GM21423 (cell line): ENCODE measurements at regions not wholly inside any gene's neighbourhood (a gene's known extent, or its start where the extent isn't known, plus 50 kb on each side); places are given as distances from the start of the nearest gene placed in this dataset.

Experiments
- ATAC-seq: cut with Tn5 transposase; IDR thresholded peaks from one replicate; pipeline ENCODE4 v1.9.1; 2021; ENCODE audit warnings: mild to moderate bottlenecking, moderate library complexity; ENCODE audit not compliant: unreplicated experiment

DNA sequence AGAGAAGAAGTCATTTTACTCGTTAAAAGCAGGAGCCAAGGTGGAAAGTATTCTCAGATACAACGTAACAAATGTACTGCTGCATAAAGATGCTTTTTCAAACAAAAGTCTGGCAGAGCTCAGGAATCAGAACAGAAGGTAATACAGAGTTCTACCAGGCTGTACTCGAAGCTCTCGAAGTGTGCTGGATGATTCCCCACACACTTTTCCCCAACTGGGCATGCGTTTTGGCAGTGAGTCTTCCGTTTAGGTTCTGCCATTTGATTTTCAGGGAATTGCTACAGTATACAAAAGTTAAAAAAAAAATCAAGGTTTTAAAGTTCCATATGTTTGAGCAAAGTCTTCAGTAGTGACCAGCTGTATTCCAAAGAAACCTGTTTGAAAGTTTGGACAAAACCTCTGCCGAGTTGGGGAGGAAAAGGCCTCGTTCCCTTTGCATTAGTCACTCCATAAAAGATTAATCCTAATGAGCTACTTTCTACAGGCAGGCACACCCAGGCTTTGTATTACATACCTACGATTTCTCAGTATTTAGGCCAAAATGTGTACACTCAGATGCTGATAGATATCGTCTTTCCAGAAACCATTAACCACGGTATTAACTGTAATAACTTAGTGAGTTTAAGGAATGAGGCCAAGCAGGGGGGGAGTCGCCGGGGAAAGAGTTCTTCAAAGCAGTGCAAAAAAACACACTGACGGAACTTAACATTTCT lies 477.1 kb downstream of the LMO4 start:
- no peak for ATAC-seq

DNA sequence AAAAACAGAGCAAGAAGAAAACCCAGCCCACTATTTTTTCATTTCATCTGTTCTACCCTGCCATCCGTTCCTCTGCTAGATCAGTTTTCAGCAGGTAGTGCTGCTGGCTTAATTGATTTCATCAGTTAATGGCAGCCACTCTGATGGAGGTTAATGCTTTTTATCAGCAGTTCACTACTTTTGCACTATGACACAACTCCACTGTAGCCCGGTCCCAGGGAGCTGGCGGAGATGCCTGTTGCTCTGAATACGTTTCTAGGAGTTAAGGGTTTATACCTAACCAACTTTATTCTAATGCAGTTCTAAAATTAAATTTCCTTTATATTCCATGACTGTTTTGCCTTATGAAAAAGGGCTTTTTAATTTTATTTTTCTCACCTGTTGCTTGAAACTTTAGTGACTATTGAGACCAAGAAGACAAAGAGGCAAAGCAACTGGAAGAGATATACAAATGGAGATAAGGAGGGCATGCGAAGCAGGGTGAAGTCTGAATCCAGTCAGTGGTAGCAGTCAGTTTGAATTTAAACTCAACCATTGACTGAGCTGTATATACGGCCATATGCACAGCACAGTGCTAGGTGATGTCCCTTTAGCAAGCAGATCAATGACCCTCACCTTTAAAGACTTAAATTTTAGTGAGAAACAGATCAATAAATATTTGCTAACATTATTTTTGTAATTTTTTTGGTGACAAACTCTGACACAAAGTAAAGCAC lies 477.9 kb downstream of the LMO4 start:
- ATAC-seq, result no peak

DNA sequence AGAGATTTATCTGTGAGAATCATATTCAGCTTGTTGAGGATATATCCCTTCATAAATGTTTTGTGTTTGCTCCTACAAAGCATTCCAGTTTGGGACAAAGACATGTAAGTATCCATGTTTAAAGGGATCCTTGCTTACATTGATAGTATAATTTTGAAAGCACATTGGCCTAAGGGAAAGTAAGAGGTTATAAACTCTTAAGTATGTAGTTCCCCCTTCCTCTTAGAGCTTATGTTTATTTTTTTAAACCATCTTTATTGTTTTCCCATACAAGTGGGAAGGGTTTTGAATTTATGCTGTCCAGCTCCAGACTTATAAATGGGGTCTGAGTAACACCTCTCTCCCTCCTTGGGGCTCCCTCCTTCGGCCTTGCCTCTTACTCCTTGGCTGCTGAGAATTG lies 481.5 kb downstream of the LMO4 start:
- no peak for ATAC-seq

DNA sequence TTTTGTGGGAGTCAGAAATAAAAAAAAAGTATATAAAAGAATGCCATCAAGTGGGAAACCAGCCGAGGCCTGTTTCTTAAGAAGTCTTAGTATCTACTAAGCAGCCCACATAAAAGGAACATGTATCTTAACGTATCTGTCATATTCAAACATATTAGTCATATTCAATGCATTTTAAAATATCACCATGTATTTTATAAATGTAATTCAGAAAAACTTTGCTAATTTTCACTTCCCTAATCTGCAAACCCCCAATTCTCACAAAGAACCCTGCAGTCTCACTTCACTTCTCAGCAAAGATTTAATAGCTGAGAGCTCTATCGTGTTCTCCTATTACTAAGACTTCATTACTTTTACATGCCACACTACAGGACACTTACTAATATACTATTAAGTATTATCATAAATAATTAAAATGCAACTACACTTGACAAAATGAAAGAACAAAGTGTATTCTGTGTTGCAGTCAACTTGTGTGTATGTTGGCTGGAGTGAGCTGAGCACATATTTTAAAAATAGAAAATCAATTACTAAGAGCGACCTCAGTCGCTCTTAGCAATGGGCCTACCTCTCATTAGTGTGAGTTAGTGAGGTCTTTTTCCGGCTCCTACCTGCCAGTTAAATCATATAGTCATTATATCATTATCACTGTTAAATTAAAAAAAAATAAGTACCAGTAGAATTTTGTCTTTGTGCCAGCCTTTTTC lies 484.3 kb downstream of the LMO4 start:
- peak; percentile 79 for ATAC-seq

DNA sequence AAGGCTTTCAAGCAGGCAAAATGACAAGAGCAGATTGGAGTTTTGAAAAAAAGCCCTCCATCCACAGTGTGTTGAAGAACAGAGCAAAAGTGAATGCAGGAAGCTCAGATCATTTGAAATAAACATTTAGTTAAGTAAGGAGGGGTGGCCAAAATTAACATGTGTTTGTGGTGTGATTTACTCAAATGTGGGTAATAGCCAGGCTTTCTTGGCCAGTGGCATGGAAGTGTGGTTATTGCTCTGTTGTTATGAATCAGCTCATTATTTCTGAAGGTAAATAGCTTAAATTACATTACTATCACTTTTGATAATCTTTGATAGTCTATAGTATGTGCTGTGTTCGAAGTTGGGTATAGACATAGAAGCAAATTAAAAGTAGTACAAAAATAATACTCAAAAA lies 485.9 kb downstream of the LMO4 start:
- no peak for ATAC-seq

DNA sequence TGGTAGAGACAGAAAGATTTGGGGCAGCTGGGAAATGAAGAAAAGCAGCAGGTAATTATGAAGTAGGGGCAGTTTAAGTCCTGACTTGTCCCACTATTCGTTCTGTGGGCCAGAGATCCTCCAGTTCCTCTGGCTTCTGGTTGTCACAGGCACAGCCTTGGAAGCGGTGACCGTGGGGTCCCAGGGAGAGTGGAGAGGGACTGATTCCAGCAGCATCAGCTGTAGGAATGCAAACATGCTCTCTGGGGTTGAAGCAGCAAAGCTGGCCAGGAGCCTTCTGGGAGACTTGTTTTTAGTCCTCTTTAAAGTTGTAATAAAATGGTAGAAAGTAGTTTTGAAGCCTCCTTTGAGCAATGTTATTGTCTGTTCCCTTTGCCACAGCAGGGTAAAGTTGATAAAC lies 488.0 kb downstream of the LMO4 start:
- ATAC-seq, result no peak

DNA sequence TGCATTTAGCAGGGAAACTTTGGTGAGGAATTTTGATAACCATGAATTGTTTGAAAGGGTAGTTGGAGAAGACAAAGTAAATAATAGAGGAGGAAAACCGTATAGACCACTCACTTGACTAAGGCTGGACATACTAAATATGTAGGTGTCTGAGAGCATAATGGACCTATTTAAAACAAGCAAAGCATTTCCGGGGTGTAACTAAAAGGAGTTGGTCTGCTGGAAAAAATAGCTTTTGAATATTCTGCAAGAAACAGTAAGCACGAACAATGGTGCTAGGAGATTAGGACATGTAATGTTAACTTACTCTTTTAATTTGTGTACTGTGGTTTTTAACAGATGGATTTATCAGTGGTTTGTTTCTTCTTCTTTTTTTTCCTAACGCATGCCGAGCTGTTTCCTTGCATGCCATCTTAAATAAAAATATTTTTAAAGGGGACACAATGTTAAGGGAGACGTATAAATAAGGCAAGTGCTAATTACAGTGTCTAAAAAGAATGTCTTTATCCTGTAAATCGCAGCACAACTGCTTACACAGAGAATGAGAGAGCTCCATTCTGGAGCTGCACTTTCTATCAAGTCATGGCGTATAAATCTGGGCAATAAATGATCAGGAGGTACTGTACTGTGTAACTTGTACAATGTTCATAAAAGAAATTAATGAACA lies 492.1 kb downstream of the LMO4 start:
- no peak for ATAC-seq

DNA sequence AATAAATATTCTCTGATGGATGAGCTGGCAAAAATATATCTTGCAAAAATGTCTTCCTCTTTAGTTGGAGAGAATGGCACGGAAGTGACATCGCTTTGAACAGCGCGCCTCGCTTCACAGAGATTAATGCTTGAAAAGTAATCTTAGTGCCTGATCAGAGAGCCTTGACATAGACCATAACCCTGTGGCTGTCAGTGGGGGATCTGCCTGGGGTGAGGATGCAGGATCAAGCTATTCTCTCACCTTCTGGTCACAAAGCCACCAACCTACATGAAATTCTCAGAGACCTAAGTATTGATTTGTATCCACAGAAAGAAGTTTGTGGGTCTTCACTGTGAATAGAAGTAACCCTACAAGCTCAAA lies 492.6 kb downstream of the LMO4 start:
- ATAC-seq, result no peak

DNA sequence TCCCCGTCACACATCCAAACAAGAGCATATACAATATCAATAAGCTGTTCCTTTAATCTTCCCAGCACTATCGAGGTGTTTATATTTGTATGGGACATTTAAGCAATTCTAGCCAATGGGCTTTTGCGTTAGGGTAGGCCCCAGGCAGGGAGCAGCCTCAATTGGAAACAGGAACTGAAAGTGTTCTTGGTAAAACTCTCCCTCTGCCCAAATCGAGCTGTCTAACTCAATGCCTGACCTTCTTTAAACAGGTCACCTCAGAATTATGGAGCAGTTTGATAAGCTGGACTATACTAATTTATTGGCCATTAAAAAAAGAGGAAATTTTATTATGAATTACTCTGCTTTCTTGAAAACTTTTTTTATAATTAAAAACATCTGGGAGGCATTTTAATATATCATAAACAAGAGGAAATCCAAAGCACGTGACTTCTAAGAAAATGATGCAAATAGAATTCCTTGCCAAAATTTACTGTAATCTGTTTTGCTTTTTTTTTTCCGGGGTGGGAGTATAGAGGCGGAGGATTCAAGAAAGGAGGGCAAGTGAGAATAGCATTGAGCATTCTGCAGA lies 498.1 kb downstream of the LMO4 start:
- ATAC-seq, result peak; percentile 70

DNA sequence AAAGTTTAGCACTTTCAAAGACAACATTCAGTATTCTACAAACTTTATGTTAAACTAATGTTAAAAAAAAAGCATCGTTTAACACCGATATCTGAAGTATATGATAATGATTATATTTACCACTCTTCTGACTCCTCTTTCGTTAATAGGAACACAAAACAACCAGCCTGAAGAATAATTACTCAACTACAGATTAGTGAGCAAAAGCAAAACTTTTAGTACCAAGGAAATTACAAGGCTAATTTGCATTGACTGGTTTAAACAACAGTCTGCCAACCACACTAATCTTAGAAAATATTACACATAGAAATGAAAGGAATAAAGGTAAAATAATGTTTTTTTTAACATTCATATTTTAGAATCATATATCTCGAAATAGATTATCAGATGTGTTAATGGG lies 500.7 kb downstream of the LMO4 start:
- peak; percentile 67 for ATAC-seq

DNA sequence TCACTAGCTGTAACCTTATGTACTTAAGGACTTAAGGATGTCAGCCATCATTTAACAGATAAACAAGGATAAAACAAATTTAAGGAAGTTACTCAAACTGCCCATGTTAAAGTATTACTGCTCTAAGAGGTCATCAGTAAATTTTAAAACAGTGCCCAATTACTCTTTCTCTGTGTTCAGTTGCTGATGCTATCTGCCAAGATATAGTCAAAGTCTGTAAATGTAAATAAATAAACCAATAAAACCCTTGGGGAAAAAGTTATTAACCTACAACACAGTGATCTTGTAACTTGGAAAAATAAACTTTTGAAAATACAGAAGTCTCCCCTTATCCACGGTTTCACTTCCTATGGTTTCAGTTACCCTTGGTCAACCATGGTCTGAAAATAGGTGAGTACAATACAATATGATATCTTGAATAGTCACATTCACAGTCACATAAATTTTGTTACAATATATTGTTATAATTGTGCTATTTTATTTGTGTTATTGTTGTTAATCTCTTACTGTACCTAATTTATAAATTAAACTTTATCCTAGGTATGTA lies 501.8 kb downstream of the LMO4 start:
- no peak for ATAC-seq

DNA sequence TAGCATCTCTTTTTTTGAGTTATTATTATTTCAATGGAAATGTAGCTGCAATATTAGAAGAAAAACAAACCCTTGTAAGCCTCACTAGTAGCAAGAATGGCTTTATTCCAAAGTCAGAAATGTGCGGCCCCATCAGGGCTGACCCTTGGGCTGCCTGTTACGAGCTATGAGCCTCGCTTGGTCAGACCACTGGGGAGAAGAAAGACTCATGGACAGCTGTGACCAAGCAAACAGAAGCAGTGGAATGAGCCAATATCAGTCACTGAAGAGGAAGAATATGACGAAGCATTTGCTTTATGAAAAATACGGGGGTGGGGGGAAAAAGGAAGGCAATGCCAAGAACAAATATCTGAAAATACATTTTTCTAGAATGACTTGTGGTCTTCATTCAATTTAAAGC lies 504.5 kb downstream of the LMO4 start:
- ATAC-seq, result no peak

DNA sequence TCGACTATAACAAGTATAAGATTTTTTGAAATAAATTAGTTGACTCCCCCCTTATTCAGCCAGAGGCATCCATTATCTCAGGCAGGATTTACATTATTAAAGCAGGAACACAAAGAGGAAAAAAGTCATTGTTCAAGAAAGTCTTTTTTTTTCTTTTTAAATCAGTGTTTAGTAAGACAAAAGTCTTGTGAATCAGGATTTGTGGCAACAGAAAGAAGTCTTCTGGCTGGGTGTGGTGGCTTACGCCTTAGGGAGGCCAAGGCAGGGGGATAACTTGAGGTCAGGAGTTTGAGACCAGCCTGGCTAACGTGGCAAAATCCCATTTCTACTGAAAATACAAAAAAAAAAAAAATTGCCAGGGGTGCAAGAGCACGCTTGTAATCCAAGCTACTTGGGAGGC lies 505.5 kb downstream of the LMO4 start:
- ATAC-seq, result no peak

DNA sequence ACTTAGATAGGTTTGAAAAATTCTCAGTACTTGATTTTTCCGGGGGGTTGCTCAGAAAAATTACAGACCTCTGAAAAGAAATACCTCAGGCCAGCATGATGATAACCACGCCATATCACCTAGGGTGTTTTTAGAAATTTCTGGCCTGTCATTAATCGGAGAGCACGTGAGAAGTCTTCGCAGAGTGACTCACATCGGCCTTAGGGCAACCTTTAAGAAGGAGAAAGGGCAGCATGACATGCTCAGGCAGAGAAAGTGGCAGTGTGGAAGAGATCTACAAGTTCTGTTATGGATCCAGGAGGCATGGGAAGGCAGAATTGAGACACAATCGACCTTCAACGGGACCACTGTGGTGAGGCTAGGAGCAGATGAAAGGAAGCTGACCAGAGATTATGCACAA lies 506.3 kb downstream of the LMO4 start:
- ATAC-seq, result no peak

DNA sequence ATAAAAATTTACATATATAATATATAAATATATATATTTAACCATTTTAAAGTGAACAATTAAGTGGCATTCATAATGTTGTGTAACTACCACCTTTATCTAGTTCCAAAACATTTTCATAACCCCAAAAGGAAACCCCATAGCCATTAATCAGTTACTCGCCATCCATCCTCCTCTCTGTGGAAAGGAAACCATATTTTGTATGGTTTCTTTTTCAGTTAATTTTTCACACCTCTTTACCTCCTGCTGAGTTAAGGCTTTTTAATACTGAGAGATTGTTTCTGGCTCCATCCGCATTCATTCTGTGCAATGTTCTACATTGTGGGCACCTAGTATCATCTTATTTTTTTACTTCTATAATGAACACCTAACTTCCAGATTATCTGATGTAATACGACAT lies 512.1 kb downstream of the LMO4 start:
- ATAC-seq, result peak; percentile 99

DNA sequence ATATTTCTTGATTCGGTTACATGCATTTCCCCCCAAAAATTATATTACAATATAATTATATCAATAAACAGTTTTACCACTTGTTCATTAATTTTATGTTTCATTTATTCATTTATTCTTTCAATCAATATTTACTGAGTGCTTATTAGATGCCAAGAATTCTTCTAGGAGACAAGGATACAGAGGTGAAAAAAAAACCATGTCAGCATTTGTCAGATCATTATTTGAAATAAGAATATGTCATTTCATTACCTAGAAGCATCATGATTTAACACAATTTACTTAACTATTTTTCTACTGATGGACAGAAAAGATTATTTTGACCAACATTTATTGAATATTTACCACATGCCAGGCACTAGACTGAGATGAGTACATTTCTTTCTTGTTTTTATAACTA lies 512.7 kb downstream of the LMO4 start:
- no peak for ATAC-seq

DNA sequence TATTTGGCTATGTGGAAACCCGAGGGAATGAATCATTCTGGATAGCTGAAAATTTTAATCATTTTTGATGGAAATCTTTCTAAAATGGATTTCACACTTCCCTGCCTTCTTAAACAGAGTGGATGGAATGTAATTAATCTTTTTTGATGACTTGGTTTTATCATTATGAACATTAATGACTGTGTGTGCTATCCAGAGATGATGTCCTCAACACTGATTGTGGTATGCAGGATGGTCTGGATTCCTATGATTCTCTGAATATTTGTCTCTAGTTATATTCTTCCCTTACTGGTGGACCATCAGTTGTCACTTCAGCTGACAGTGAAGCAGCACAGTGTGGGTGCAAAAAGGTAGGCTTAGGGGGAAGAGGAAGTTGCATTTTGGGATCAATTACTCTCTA lies 513.5 kb downstream of the LMO4 start:
- ATAC-seq, result no peak

DNA sequence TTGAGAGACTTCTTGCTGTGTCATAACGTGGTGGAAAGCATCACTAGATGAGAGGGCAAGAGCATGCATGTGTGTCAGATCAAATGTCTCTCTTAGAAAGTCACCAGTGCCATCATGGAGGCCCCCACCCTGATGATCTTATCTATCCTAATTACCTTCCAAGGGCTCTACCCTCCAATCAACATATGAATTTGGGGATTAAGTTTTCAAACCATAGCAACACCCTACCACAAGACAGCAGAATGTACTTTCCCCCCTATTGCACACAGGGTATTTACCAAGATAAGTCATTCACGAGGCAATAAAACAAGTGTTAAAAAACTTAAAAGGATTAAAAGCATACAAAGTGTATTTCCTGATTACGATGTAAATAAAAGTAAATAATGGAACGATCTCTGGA lies 515.6 kb downstream of the LMO4 start:
- ATAC-seq, result no peak

DNA sequence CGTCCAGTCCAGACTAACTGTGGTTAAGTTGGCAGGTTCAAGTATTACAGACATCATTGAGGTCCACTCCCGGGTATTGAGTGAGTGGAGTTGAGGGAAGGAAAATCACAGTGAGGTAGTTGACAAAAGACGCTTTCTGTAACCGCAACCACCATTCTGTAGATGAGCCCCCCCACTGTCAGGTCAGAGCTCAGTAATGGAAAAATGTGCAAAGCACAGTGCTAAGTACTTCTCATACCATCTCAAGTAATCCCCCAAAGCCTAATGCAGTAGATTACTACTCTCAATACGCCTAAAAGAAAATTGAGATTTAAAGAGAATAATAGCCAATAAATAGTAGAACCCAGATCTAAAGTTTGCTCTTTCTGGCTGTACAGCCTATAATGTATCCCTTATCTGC lies 522.8 kb downstream of the LMO4 start:
- ATAC-seq, result no peak

DNA sequence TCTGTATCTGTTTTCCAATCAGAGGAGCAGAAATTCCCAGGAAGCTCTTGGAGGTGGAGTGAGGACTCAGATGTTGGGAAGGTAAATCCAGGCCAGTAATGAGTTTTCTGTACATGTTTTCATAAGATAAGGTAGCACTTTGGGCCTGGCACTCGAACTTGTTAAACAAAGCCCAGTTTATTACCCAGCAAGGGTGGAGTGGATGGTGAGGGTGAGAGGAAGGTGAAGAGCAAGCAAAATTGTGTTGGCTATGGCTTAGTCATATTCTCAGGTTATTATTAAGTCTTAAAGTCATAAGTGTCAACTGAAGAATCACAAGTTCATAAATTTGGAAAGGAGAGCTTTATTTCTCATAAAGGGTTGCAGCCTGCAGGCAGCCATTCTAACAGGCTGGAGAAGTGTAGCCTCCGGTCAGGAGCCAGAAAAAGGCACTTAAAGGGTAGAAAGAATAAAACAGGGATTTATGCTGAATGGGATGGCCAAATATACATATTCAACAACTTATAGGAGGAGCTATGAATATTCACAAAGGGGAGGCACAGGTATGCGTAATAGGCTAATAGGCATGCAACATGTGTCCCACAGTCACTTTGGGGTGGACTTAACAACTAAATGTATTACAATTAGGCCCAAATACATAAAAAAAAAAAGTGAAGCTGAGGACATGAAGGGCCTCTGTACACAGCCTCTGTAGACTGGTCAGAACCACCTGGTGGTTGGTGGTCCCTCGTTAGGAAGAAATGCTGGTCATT lies 523.9 kb downstream of the LMO4 start:
- no peak for ATAC-seq
